H1 (cell line): ENCODE measurements at regions not wholly inside any gene's neighbourhood (a gene's known extent, or its start where the extent isn't known, plus 50 kb on each side); places are given as distances from the start of the nearest gene placed in this dataset.

Experiments used
- CTCF ChIA-PET: fragments of 300-600 bp; sonication (Branson Sonifier 250); formaldehyde crosslinking; loops from one replicate; lab custom pipeline; 2021; ENCODE audit not compliant: partially characterized antibody; lab: Charles Lee
- POLR2A ChIA-PET: fragments of 300-600 bp; sonication (Branson Sonifier 250); formaldehyde crosslinking; loops from one replicate; lab custom pipeline; 2021; ENCODE audit warnings: inconsistent platforms; ENCODE audit not compliant: partially characterized antibody; lab: Charles Lee
- DNase-seq, 2 experiments: peaks; one replicate each; pipeline versions ENCODE4 v3.0.0 to v3.0.0-alpha.2; 2010 to 2022; ENCODE audit warnings: low spot score in 2 of 2, low read depth in 1 of 2, mixed read lengths in 1 of 2
- FAIRE-seq: peaks from 2 replicates; lab custom pipeline; 2011; peaks lifted over from hg19 to GRCh38; lab: Jason Lieb, UNC
- H2AFZ ChIP-seq: 2 replicates; pipeline ENCODE4 v1.8.1; 2012; ENCODE audit warnings: low read length, inconsistent platforms
- H2AK5ac ChIP-seq: 2 replicates; pipeline ENCODE4 v1.6.1; 2013; ENCODE audit warnings: low read depth, low read length
- H2BK120ac ChIP-seq: replicated peaks from 2 replicates; pipeline ENCODE3; 2013; ENCODE audit warnings: low read depth, low read length, inconsistent platforms
- H2BK12ac ChIP-seq: 2 replicates; pipeline ENCODE4 v1.6.1; 2013; ENCODE audit warnings: low read depth, low read length
- H2BK15ac ChIP-seq: 2 replicates; pipeline ENCODE4 v1.6.1; 2013; ENCODE audit warnings: low read length
- H2BK20ac ChIP-seq: 2 replicates; pipeline ENCODE4 v1.6.1; 2013; ENCODE audit warnings: low read length
- H2BK5ac ChIP-seq: 2 replicates; pipeline ENCODE4 v1.6.1; 2013; ENCODE audit warnings: low read depth, low read length
- H3K14ac ChIP-seq: 2 replicates; pipeline ENCODE4 v1.6.1; 2013; ENCODE audit warnings: inconsistent platforms; ENCODE audit not compliant: insufficient read length
- H3K18ac ChIP-seq: 2 replicates; pipeline ENCODE4 v1.6.1; 2013; ENCODE audit warnings: low read length; ENCODE audit errors: extremely low read depth
- H3K23ac ChIP-seq: 2 replicates; pipeline ENCODE4 v1.6.1; 2013; ENCODE audit warnings: inconsistent platforms; ENCODE audit not compliant: insufficient read length
- H3K23me2 ChIP-seq: 2 replicates; pipeline ENCODE4 v1.6.1; 2013; ENCODE audit warnings: low read depth, low read length
- H3K27ac ChIP-seq: 2 replicates; pipeline ENCODE4 v1.6.1; 2011; ENCODE audit warnings: low read depth, low read length, inconsistent platforms
- H3K27me3 ChIP-seq, 4 experiments: replicated peaks in 1 of 4; 1 replicate in 1 of 4; 2 replicates in 3 of 4; pipeline versions ENCODE4 v1.6.1 to v1.8.1; 2011 to 2013; ENCODE audit warnings: low read length in 3 of 4, mild to moderate bottlenecking in 3 of 4, inconsistent platforms in 2 of 4, mixed read lengths in 2 of 4, moderate library complexity in 1 of 4; ENCODE audit not compliant: control insufficient read depth in 3 of 4, insufficient read depth in 3 of 4; ENCODE audit errors: extremely low read depth in 1 of 4
- H3K36me3 ChIP-seq, 4 experiments: 2 replicates each; pipeline versions ENCODE4 v1.6.1 to v1.8.1; 2011 to 2013; ENCODE audit warnings: mild to moderate bottlenecking in 4 of 4, low read length in 3 of 4, moderate library complexity in 2 of 4, control low read depth in 1 of 4, inconsistent platforms in 1 of 4; ENCODE audit not compliant: insufficient read depth in 4 of 4, control insufficient read depth in 2 of 4
- H3K4ac ChIP-seq: replicated peaks from 2 replicates; pipeline ENCODE3; 2013; ENCODE audit warnings: low read length, low read depth, mixed read lengths, inconsistent platforms; ENCODE audit not compliant: insufficient read length
- H3K4me1 ChIP-seq, 4 experiments: replicated peaks in 1 of 4; 1 replicate in 1 of 4; 2 replicates in 3 of 4; pipeline versions ENCODE4 v1.6.1 to v1.8.1; 2011 to 2013; ENCODE audit warnings: low read length in 3 of 4, inconsistent platforms in 2 of 4, mixed read lengths in 1 of 4; ENCODE audit not compliant: insufficient read depth in 4 of 4, control insufficient read depth in 3 of 4
- H3K4me2 ChIP-seq, 2 experiments: 2 replicates each; pipeline versions ENCODE4 v1.6.1 to v1.8.1; 2011 to 2013; ENCODE audit warnings: low read depth in 2 of 2, low read length in 2 of 2, control low read depth in 1 of 2, inconsistent platforms in 1 of 2, mild to moderate bottlenecking in 1 of 2; ENCODE audit not compliant: insufficient read depth in 1 of 2
- H3K4me3 ChIP-seq, 4 experiments: fragments of 200-600, 300-600 bp in 1 of 4; sonication (generic), shearing (Covaris generic), sonication (Bioruptor Twin) in 1 of 4; 2 replicates each; pipeline versions ENCODE4 v1.5.1 to v1.8.1; 2011 to 2016; ENCODE audit warnings: low read length in 4 of 4, low read depth in 3 of 4, control low read depth in 2 of 4, inconsistent platforms in 2 of 4, mild to moderate bottlenecking in 2 of 4, mixed read lengths in 1 of 4, moderate library complexity in 1 of 4; ENCODE audit not compliant: insufficient read depth in 2 of 4; ENCODE audit errors: extremely low read depth in 1 of 4
- H3K56ac ChIP-seq: replicated peaks from 2 replicates; pipeline ENCODE3; 2013; ENCODE audit warnings: low read depth, mild to moderate bottlenecking, mixed read lengths, low read length, inconsistent platforms; ENCODE audit not compliant: insufficient read length
- H3K79me1 ChIP-seq: 2 replicates; pipeline ENCODE4 v1.6.1; 2013; ENCODE audit warnings: low read depth, low read length, control low read depth
- H3K79me2 ChIP-seq, 2 experiments: 2 replicates each; pipeline versions ENCODE4 v1.6.1 to v1.8.1; 2012 to 2013; ENCODE audit warnings: low read length in 2 of 2, mild to moderate bottlenecking in 2 of 2, inconsistent platforms in 1 of 2; ENCODE audit not compliant: insufficient read depth in 2 of 2, control insufficient read depth in 1 of 2
- H3K9ac ChIP-seq, 4 experiments: replicated peaks in 1 of 4; 1 replicate in 1 of 4; 2 replicates in 3 of 4; pipeline versions ENCODE4 v1.6.1 to v1.8.1; 2011 to 2013; ENCODE audit warnings: low read depth in 3 of 4, low read length in 3 of 4, control low read depth in 2 of 4, mild to moderate bottlenecking in 2 of 4, moderate library complexity in 2 of 4, inconsistent platforms in 1 of 4; ENCODE audit errors: extremely low read depth in 1 of 4
- H3K9me3 ChIP-seq, 2 experiments: 2 replicates each; pipeline versions ENCODE4 v1.6.1 to v1.8.1; 2012 to 2013; ENCODE audit warnings: mild to moderate bottlenecking in 2 of 2, moderate library complexity in 2 of 2, control low read depth in 1 of 2, inconsistent platforms in 1 of 2, low read depth in 1 of 2, low read length in 1 of 2, mixed read lengths in 1 of 2; ENCODE audit not compliant: insufficient read depth in 2 of 2
- H4K20me1 ChIP-seq, 2 experiments: replicated peaks in 1 of 2; 2 replicates each; pipeline versions ENCODE3 to v1.8.1; 2011 to 2013; ENCODE audit warnings: inconsistent platforms in 2 of 2, low read length in 2 of 2, mild to moderate bottlenecking in 1 of 2; ENCODE audit not compliant: insufficient read depth in 2 of 2, control insufficient read depth in 1 of 2
- H4K5ac ChIP-seq: 2 replicates; pipeline ENCODE4 v1.6.1; 2013; ENCODE audit warnings: low read length, low read depth, mixed read lengths, inconsistent platforms; ENCODE audit not compliant: insufficient read length
- H4K8ac ChIP-seq: 2 replicates; pipeline ENCODE4 v1.8.0; 2013; ENCODE audit warnings: mild to moderate bottlenecking, moderate library complexity, low read length, inconsistent platforms; ENCODE audit not compliant: insufficient read depth; ENCODE audit errors: extremely low read depth
- H4K91ac ChIP-seq: replicated peaks from 2 replicates; pipeline ENCODE3; 2013; ENCODE audit warnings: low read length, mixed read lengths, inconsistent platforms; ENCODE audit not compliant: insufficient read length
- CEBPB ChIP-seq: IDR thresholded peaks from 2 replicates; pipeline ENCODE4 v1.6.1; 2012; ENCODE audit warnings: low read depth, low read length
- CHD2 ChIP-seq: IDR thresholded peaks from 2 replicates; pipeline ENCODE4 v1.6.1; 2012; ENCODE audit warnings: low read length, improper control_type of control experiment
- CREB1 ChIP-seq: IDR thresholded peaks from 2 replicates; pipeline ENCODE4 v1.6.1; 2012; ENCODE audit warnings: inconsistent platforms
- EZH2 ChIP-seq: fragments of 200-600 bp; sonication (generic); IDR thresholded peaks from 2 replicates; pipeline ENCODE4 v1.7.1; 2012; ENCODE audit warnings: low read depth, mild to moderate bottlenecking, moderate library complexity, low read length, inconsistent platforms; ENCODE audit not compliant: severe bottlenecking
- RAD21 ChIP-seq, 2 experiments: IDR thresholded peaks in 1 of 2; conservative IDR thresholded peaks in 1 of 2; 2 replicates each; pipeline ENCODE4 v1.6.1; 2011; ENCODE audit warnings: low read depth in 2 of 2, low read length in 2 of 2, improper control_type of control experiment in 1 of 2, inconsistent platforms in 1 of 2, mild to moderate bottlenecking in 1 of 2, moderate library complexity in 1 of 2
- SIX5 ChIP-seq: IDR thresholded peaks from 2 replicates; pipeline ENCODE4 v1.6.1; 2011; ENCODE audit warnings: mild to moderate bottlenecking, low read depth, low read length

DNA sequence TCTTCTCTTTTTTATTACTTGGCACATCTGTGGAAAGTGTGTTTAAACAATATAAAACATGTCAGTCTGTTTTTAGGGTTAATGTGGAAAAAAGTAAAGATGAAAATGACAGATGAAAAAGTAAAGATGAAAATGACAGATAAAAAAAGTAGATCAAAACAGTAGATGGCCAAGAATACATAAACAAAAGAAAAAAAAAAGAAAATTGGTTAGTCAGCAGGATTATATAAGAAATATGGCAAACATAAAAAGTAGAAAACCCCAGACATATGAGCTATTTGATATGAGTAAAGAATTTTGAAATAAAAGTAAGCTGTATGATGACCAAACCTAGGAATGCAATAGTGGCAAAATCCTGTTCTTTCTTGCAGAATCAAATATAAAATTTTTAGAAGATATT is 365.7 kb upstream of the AKR1E2 start:
- DNase-seq (no peak), FAIRE-seq (no peak)
- Histone ChIP-seq H2BK12ac (no peak overlapping the region), H3K27ac (no peak overlapping the region), H3K23me2 (no peaks in the 10 kb centered on the region), H3K14ac (no peak overlapping the region), H2BK15ac (no peak overlapping the region), H4K20me1 (no peaks in the 10 kb centered on the region), H3K36me3 (no peaks in the 10 kb centered on the region), H2BK5ac (no peak overlapping the region), H3K27me3 (no peaks in the 10 kb centered on the region), H3K23ac (no peak overlapping the region), H3K4me1 (no peaks in the 10 kb centered on the region), H3K4me3 (no peak overlapping the region), H4K8ac (no peak overlapping the region), H3K18ac (no peak overlapping the region), H3K4me2 (no peak overlapping the region), H3K79me1 (no peaks in the 10 kb centered on the region), H2BK20ac (no peak overlapping the region), H3K79me2 (no peaks in the 10 kb centered on the region), H2BK120ac (no peak overlapping the region), H4K91ac (no peak overlapping the region), H3K9ac (no peak overlapping the region), H3K56ac (no peak overlapping the region), H3K4ac (no peak overlapping the region), H2AK5ac (no peak overlapping the region), H4K5ac (no peak overlapping the region), H3K9me3 (no peaks in the 10 kb centered on the region), H2AFZ (no peak overlapping the region)
- TF ChIP-seq RAD21 (IDR thresholded peaks at IDR 0.05 in 1 of 2, conservative IDR thresholded peaks at IDR 0.05 in 1 of 2; ENCODE audit: low read depth in 2 of 2, low read length in 2 of 2) (no peak), SIX5 (no peak), CREB1 (no peak), CHD2 (no peak), CEBPB (no peak), EZH2 (no peak)
- ChIA-PET POLR2A (no interaction called here), CTCF (interaction anchor here (0.5 to 0.6 kb wide), 2 partner anchors 10 to 1048 kb away, joined by 4 read pairs; no protein-coding TSS in a partner anchor)
